ENCODE measurements at regions not wholly inside any gene's neighbourhood (a gene's known extent, or its start where the extent isn't known, plus 50 kb on each side); places are given as distances from the start of the nearest gene placed in this dataset.

DNA sequence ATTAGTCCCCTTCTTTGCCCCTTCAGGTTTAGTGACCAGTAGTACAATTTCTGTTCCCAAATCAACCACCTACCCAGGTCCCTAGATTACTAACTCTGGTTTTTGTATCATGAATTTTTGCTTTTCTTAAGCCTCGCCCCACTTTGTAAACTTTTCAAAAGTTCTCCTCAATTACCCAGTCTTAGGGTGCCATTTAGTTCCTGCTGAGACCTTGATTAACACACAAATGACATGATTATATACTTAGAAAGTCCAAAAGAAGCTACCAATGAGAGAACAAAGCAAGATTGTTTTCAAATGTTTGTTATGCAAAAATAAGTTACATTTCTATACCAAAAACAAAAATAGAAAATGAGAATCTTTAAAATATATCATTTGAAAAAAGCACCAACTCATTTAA lies 594.4 kb downstream of the SQOR start:
- DNase-seq (ENCODE audit: low read depth in 1 of 2, low spot score in 1 of 2) = no peak
- Histone ChIP-seq H3K4me1 (ENCODE audit: low read depth) (no peaks in the 10 kb centered on the region), H3K36me3 (no peaks in the 10 kb centered on the region), H3K4me3 (no peak overlapping the region), H3K27ac (no peak overlapping the region), H3K27me3 (no peaks in the 10 kb centered on the region), H3K9me3 (ENCODE audit: low read depth) (no peaks in the 10 kb centered on the region)
- TF ChIP-seq CTCF (IDR thresholded peaks at IDR 0.05; ENCODE audit: low read depth, low read length) = no peak

DNA sequence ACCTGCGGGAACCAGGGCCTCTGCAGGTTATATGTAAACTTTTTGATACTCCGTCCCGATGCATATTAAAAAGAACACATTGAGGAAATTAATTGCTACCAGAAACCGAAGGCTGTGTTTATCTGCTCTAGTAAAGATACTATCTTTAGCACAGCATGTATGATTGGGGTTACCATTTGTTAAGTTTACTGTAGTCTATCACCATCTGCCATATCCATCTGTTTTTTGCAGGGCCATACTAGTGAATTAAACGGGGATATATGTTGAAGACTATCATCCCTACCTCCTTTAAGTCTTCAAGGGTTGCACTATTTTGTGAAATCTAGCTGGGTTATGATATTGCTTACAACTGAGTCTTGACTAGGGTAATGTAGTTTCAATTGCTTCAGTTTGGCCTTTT lies 597.0 kb downstream of the SQOR start:
- H3K27ac ChIP-seq = no peak overlapping the region
- no peak for TF ChIP-seq CTCF (IDR thresholded peaks at IDR 0.05; ENCODE audit: low read depth, low read length)
- H3K4me1 ChIP-seq (ENCODE audit: low read depth) = no peaks in the 10 kb centered on the region
- H3K36me3 ChIP-seq = no peaks in the 10 kb centered on the region
- no peak for DNase-seq (ENCODE audit: low read depth in 1 of 2, low spot score in 1 of 2)
- no peak overlapping the region for H3K4me3 ChIP-seq
- no peaks in the 10 kb centered on the region for H3K9me3 ChIP-seq (ENCODE audit: low read depth)
- H3K27me3 ChIP-seq = no peaks in the 10 kb centered on the region

DNA sequence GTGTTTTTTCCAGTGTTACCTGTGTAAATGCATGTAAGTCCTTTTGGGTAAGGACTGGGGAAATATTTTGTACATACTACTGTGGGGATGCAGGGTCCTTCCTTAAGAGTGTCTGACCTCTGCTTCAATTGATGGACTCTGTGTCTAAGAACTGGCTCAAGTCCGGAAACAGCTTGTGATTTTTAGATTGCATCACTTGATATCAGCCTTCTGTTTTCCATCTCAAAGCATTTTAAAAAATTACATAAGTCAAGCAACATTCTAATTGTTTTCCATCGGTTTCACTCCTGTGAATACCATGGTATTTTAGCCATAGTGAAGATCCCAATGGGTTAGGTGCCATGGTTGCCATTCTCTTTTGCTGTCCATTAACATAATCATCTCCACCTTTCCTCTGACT lies 597.6 kb downstream of the SQOR start:
- TF ChIP-seq CTCF (IDR thresholded peaks at IDR 0.05; ENCODE audit: low read depth, low read length) = no peak
- H3K4me1 ChIP-seq (ENCODE audit: low read depth) = no peaks in the 10 kb centered on the region
- no peak overlapping the region for H3K4me3 ChIP-seq
- no peak for DNase-seq (ENCODE audit: low read depth in 1 of 2, low spot score in 1 of 2)
- H3K36me3 ChIP-seq = no peaks in the 10 kb centered on the region
- no peak overlapping the region for H3K27ac ChIP-seq
- H3K27me3 ChIP-seq = no peaks in the 10 kb centered on the region
- no peaks in the 10 kb centered on the region for H3K9me3 ChIP-seq (ENCODE audit: low read depth)

- Histone ChIP-seq H3K27ac (no peak overlapping the region), H3K9me3 (ENCODE audit: low read depth) (no peaks in the 10 kb centered on the region), H3K27me3 (no peaks in the 10 kb centered on the region), H3K4me3 (no peak overlapping the region), H3K4me1 (ENCODE audit: low read depth) (no peaks in the 10 kb centered on the region), H3K36me3 (no peaks in the 10 kb centered on the region)
- TF ChIP-seq CTCF (IDR thresholded peaks at IDR 0.05; ENCODE audit: low read depth, low read length) = no peak
- DNase-seq (ENCODE audit: low read depth in 1 of 2, low spot score in 1 of 2) = no peak
Observed at GRCh38 chr15:46242935-46243334, 608.1 kb downstream of the SQOR start.

DNA sequence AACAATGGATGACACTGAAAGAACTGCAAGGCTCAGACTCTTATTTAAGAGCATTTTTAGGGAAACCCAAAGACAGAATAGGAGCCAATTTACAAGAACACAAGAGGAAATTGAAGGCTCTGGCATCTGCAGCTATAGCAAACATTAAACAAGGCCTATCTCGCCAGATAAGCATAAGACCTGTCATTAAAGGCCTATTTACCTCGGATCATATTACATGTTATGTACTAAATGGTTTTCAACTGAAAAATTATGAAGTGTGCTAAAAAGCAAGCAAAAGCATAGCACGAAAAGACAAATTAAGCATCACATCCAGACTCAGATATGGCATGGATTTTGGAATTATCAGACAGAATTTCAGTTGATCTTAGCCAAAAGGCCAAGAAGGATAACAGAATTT lies 617.1 kb downstream of the SQOR start:
- Histone ChIP-seq H3K4me1 (ENCODE audit: low read depth) (no peaks in the 10 kb centered on the region), H3K36me3 (no peaks in the 10 kb centered on the region), H3K27ac (no peak overlapping the region), H3K27me3 (no peaks in the 10 kb centered on the region), H3K9me3 (ENCODE audit: low read depth) (no peaks in the 10 kb centered on the region), H3K4me3 (no peak overlapping the region)
- DNase-seq (ENCODE audit: low read depth in 1 of 2, low spot score in 1 of 2) = no peak
- TF ChIP-seq CTCF (IDR thresholded peaks at IDR 0.05; ENCODE audit: low read depth, low read length) = no peak

GRCh38 chr15:46258056-46258455 lies 623.2 kb downstream of the SQOR start:
- TF ChIP-seq CTCF (IDR thresholded peaks at IDR 0.05; ENCODE audit: low read depth, low read length) = no peak
- DNase-seq (ENCODE audit: low read depth in 1 of 2, low spot score in 1 of 2) = no peak
- H3K4me1 ChIP-seq (ENCODE audit: low read depth) = no peaks in the 10 kb centered on the region
- H3K36me3 ChIP-seq = no peaks in the 10 kb centered on the region
- H3K27ac ChIP-seq = no peak overlapping the region
- H3K27me3 ChIP-seq = no peaks in the 10 kb centered on the region
- no peak overlapping the region for H3K4me3 ChIP-seq
- H3K9me3 ChIP-seq (ENCODE audit: low read depth) = no peaks in the 10 kb centered on the region
